Neural cell (in vitro differentiated cells): ENCODE measurements at regions not wholly inside any gene's neighbourhood (a gene's known extent, or its start where the extent isn't known, plus 50 kb on each side); places are given as distances from the start of the nearest gene placed in this dataset.

ENCODE experiments used
- H2AFZ ChIP-seq: fragments of 200-600, 300-800 bp; sonication (generic), shearing (Covaris generic); 2 replicates; pipeline ENCODE4 v1.6.0; 2014; ENCODE audit warnings: low read depth, mild to moderate bottlenecking, antibody characterized with exemption, low read length, moderate library complexity
- H3F3A ChIP-seq: fragments of 200-600 bp; shearing (Covaris generic); 2 replicates; pipeline ENCODE4 v1.6.1; 2016; ENCODE audit warnings: mild to moderate bottlenecking, moderate library complexity, mixed read lengths, antibody characterized with exemption, low read length; ENCODE audit not compliant: insufficient read depth, poor library complexity, severe bottlenecking
- H3K27ac ChIP-seq: fragments of 200-600, 300-800 bp; sonication (generic), shearing (Covaris generic); 2 replicates; pipeline ENCODE4 v1.5.1; 2014; ENCODE audit warnings: mild to moderate bottlenecking, low read length, moderate library complexity
- H3K27me3 ChIP-seq: fragments of 300-800, 200-600 bp; sonication (generic), shearing (Covaris generic); 2 replicates; pipeline ENCODE4 v1.6.0; 2014; ENCODE audit warnings: mild to moderate bottlenecking, low read depth, low read length, moderate library complexity; ENCODE audit not compliant: insufficient read depth
- H3K36me3 ChIP-seq: fragments of 300-800, 200-600 bp; sonication (generic), shearing (Covaris generic); 2 replicates; pipeline ENCODE4 v1.5.1; 2014; ENCODE audit warnings: mild to moderate bottlenecking, antibody characterized with exemption, low read length, moderate library complexity; ENCODE audit not compliant: insufficient read depth
- H3K4me2 ChIP-seq: fragments of 300-800, 200-600 bp; sonication (generic), shearing (Covaris generic); 2 replicates; pipeline ENCODE4 v1.6.0; 2014; ENCODE audit warnings: mild to moderate bottlenecking, low read length
- H3K4me3 ChIP-seq: fragments of 300-800, 200-600 bp; sonication (generic), shearing (Covaris generic); 2 replicates; pipeline ENCODE4 v1.5.1; 2014; ENCODE audit warnings: mild to moderate bottlenecking, low read length, moderate library complexity
- H3K79me2 ChIP-seq: fragments of 200-600 bp; shearing (Covaris generic); replicated peaks from 2 replicates; pipeline ENCODE4 v1.6.0; 2014; ENCODE audit warnings: mild to moderate bottlenecking, low read length, moderate library complexity; ENCODE audit not compliant: insufficient read depth
- H3K9ac ChIP-seq: fragments of 300-800, 200-600 bp; sonication (generic), shearing (Covaris generic); 2 replicates; pipeline ENCODE4 v1.6.1; 2016; ENCODE audit warnings: mild to moderate bottlenecking, low read length, mixed read lengths
- H3K9me2 ChIP-seq: fragments of 200-600 bp; shearing (Covaris generic); 2 replicates; pipeline ENCODE4 v1.6.1; 2016; ENCODE audit warnings: mild to moderate bottlenecking, low read length, mixed read lengths; ENCODE audit not compliant: insufficient read depth
- H3K9me3 ChIP-seq: fragments of 200-600, 300-800 bp; sonication (generic), shearing (Covaris generic); 2 replicates; pipeline ENCODE4 v1.6.1; 2016; ENCODE audit warnings: mild to moderate bottlenecking, mixed run types, low read length, moderate library complexity, mixed read lengths
- H4K20me1 ChIP-seq: fragments of 200-600 bp; shearing (Covaris generic); 2 replicates; pipeline ENCODE4 v1.6.1; 2016; ENCODE audit warnings: mild to moderate bottlenecking, mixed run types; ENCODE audit not compliant: insufficient read depth
- CTCF ChIP-seq: fragments of 450-650 bp; IDR thresholded peaks from 2 replicates; pipeline ENCODE4 v1.5.1; 2014; ENCODE audit warnings: antibody characterized with exemption, mild to moderate bottlenecking, moderate library complexity; ENCODE audit not compliant: poor library complexity, severe bottlenecking
- EP300 ChIP-seq: fragments of 450-650 bp; conservative IDR thresholded peaks from 2 replicates; pipeline ENCODE4 v1.6.1; 2014; ENCODE audit warnings: antibody characterized with exemption, mild to moderate bottlenecking, moderate library complexity; ENCODE audit not compliant: poor library complexity, severe bottlenecking
- EZH2 ChIP-seq: fragments of 200-600, 300-800 bp; shearing (Covaris generic), sonication (generic); IDR thresholded peaks from 2 replicates; pipeline ENCODE4 v1.6.1; 2014; ENCODE audit warnings: antibody characterized with exemption, low read length, borderline replicate concordance, mild to moderate bottlenecking; ENCODE audit not compliant: insufficient read depth, poor library complexity, severe bottlenecking
- MXI1 ChIP-seq: fragments of 450-650 bp; conservative IDR thresholded peaks from 2 replicates; pipeline ENCODE4 v1.6.1; 2014; ENCODE audit warnings: antibody characterized with exemption, mild to moderate bottlenecking; ENCODE audit not compliant: poor library complexity, severe bottlenecking
- POLR2AphosphoS5 ChIP-seq: IDR thresholded peaks from 2 replicates; pipeline ENCODE4 v1.6.1; 2012
- RAD21 ChIP-seq: fragments of 450-650 bp; conservative IDR thresholded peaks from 2 replicates; pipeline ENCODE4 v1.6.1; 2014; ENCODE audit warnings: antibody characterized with exemption, mild to moderate bottlenecking, moderate library complexity
- REST ChIP-seq: IDR thresholded peaks from 2 replicates; pipeline ENCODE4 v1.6.1; 2012; ENCODE audit warnings: borderline replicate concordance
- SMC3 ChIP-seq: fragments of 450-650 bp; conservative IDR thresholded peaks from 2 replicates; pipeline ENCODE4 v1.6.1; 2014; ENCODE audit warnings: antibody characterized with exemption, mild to moderate bottlenecking, moderate library complexity; ENCODE audit not compliant: poor library complexity
- TAF1 ChIP-seq: IDR thresholded peaks from 2 replicates; pipeline ENCODE4 v1.6.1; 2012; ENCODE audit warnings: low read depth

GRCh38 chr2:226467633-226468032 is 332.0 kb downstream of the IRS1 start:
- Histone ChIP-seq H3K4me3 (no peak overlapping the region), H3K9ac (no peak overlapping the region), H2AFZ (no peak overlapping the region), H3F3A (no peaks in the 10 kb centered on the region), H3K9me3 (no peaks in the 10 kb centered on the region), H3K27ac (no peak overlapping the region), H3K79me2 (no peaks in the 10 kb centered on the region), H3K4me2 (no peak overlapping the region), H3K27me3 (no peaks in the 10 kb centered on the region), H3K36me3 (no peaks in the 10 kb centered on the region), H3K9me2 (no peaks in the 10 kb centered on the region), H4K20me1 (no peaks in the 10 kb centered on the region)
- TF ChIP-seq EP300 (no peak), CTCF (no peak), MXI1 (no peak), REST (no peak), SMC3 (no peak), TAF1 (no peak), RAD21 (no peak), EZH2 (no peak), POLR2AphosphoS5 (no peak)

DNA sequence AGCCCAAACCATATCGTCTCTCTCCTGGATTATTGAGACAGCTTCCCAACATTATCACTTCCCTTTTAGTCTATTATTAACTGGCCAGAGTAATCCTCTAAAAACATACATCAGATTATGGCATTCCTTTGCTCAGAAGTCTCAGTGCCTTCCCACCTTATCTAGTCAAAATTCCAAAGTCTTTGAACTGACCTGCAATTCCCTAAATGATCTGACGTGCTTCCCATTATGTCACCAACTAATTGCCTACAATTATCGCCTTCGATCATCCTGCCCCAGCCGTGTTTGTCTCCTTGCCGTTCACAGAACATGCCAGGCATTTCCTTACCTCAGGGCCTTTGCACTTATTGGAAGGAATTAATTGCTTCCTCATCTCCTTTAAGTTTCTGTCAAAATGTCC is 332.4 kb downstream of the IRS1 start:
- Histone ChIP-seq H3K9ac (no peak overlapping the region), H3K79me2 (no peaks in the 10 kb centered on the region), H3K4me2 (no peak overlapping the region), H3K27me3 (no peaks in the 10 kb centered on the region), H3K27ac (no peak overlapping the region), H3K4me3 (no peak overlapping the region), H3K9me2 (no peaks in the 10 kb centered on the region), H3F3A (no peaks in the 10 kb centered on the region), H3K9me3 (no peaks in the 10 kb centered on the region), H3K36me3 (no peaks in the 10 kb centered on the region), H4K20me1 (no peaks in the 10 kb centered on the region), H2AFZ (no peak overlapping the region)
- TF ChIP-seq REST, result no peak
- no peak for TF ChIP-seq CTCF
- no peak for TF ChIP-seq TAF1
- no peak for TF ChIP-seq RAD21
- TF ChIP-seq EP300, result no peak
- TF ChIP-seq EZH2, result no peak
- TF ChIP-seq POLR2AphosphoS5, result no peak
- no peak for TF ChIP-seq SMC3
- TF ChIP-seq MXI1, result no peak
